ENCODE measurements at regions not wholly inside any gene's neighbourhood (a gene's known extent, or its start where the extent isn't known, plus 50 kb on each side); places are given as distances from the start of the nearest gene placed in this dataset.

GRCh38 chr5:93100976-93101375, 480.0 kb downstream of the NR2F1-AS1 start:
- TF ChIP-seq, protein P1, sequence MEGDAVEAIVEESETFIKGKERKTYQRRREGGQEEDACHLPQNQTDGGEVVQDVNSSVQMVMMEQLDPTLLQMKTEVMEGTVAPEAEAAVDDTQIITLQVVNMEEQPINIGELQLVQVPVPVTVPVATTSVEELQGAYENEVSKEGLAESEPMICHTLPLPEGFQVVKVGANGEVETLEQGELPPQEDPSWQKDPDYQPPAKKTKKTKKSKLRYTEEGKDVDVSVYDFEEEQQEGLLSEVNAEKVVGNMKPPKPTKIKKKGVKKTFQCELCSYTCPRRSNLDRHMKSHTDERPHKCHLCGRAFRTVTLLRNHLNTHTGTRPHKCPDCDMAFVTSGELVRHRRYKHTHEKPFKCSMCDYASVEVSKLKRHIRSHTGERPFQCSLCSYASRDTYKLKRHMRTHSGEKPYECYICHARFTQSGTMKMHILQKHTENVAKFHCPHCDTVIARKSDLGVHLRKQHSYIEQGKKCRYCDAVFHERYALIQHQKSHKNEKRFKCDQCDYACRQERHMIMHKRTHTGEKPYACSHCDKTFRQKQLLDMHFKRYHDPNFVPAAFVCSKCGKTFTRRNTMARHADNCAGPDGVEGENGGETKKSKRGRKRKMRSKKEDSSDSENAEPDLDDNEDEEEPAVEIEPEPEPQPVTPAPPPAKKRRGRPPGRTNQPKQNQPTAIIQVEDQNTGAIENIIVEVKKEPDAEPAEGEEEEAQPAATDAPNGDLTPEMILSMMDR (IDR thresholded peaks at IDR 0.05; ENCODE audit: low read depth, low read length, poor library complexity, severe bottlenecking), result no peak
- TF ChIP-seq EZH2phosphoT487 (IDR thresholded peaks at IDR 0.05; ENCODE audit: borderline replicate concordance, low read length), result no peak

Measured in DOHH2 (cell line).